IMR-90 (cell line): ENCODE measurements at regions not wholly inside any gene's neighbourhood (a gene's known extent, or its start where the extent isn't known, plus 50 kb on each side); places are given as distances from the start of the nearest gene placed in this dataset.

ENCODE experiments used
- ATAC-seq: fragments of 200-7000 bp; cut with Tn5 transposase; 2 replicates; pipeline ENCODE4 v1.9.1; 2020; ENCODE audit warnings: low read depth, mild to moderate bottlenecking, moderate library complexity
- BruUV-seq: library from RNA; stranded (reverse); fragments of 400-500 nt; replicated peaks from 2 replicates; lab custom pipeline; 2021; lab: Mats Ljungman, UMichigan
- CTCF ChIA-PET: fragments of 300-600 bp; formaldehyde crosslinking; extraction: SDS; loops from one replicate; lab custom pipeline; 2021; ENCODE audit warnings: antibody characterized with exemption; lab: Yijun Ruan, JAX
- POLR2A ChIA-PET: fragments of 300-600 bp; sonication (Branson Sonifier 250); formaldehyde crosslinking; loops from one replicate; lab custom pipeline; 2022; ENCODE audit warnings: antibody characterized with exemption; ENCODE audit not compliant: unreplicated experiment; lab: Charles Lee
- DNase-seq: peaks from one replicate; pipeline ENCODE4 v3.0.0; 2013
- H2AFZ ChIP-seq: replicated peaks from 2 replicates; pipeline ENCODE3; 2013; ENCODE audit warnings: low read length, mild to moderate bottlenecking; ENCODE audit not compliant: poor library complexity
- H2AK5ac ChIP-seq: 2 replicates; pipeline ENCODE4 v1.6.1; 2013; ENCODE audit warnings: low read depth, low read length, inconsistent platforms
- H2AK9ac ChIP-seq: replicated peaks from 2 replicates; pipeline ENCODE3; 2013; ENCODE audit warnings: mild to moderate bottlenecking, low read depth, low read length, moderate library complexity; ENCODE audit not compliant: poor library complexity
- H2BK120ac ChIP-seq: 2 replicates; pipeline ENCODE4 v1.6.1; 2013; ENCODE audit warnings: low read depth, low read length, inconsistent platforms
- H2BK15ac ChIP-seq: 3 replicates; pipeline ENCODE4 v1.6.1; 2013; ENCODE audit warnings: low read depth, low read length, inconsistent platforms
- H2BK20ac ChIP-seq: 2 replicates; pipeline ENCODE4 v1.6.1; 2013; ENCODE audit warnings: low read depth, mild to moderate bottlenecking, inconsistent platforms, low read length, moderate library complexity
- H2BK5ac ChIP-seq: 2 replicates; pipeline ENCODE4 v1.6.1; 2013; ENCODE audit warnings: mild to moderate bottlenecking, low read depth, low read length, inconsistent platforms; ENCODE audit not compliant: poor library complexity, severe bottlenecking
- H3K14ac ChIP-seq: replicated peaks from 2 replicates; pipeline ENCODE4 v1.6.1; 2013; ENCODE audit warnings: low read depth, low read length, inconsistent platforms
- H3K18ac ChIP-seq: 2 replicates; pipeline ENCODE4 v1.6.1; 2013; ENCODE audit warnings: low read depth, low read length, control low read depth
- H3K23ac ChIP-seq: 2 replicates; pipeline ENCODE4 v1.6.1; 2013; ENCODE audit warnings: low read depth, low read length, inconsistent platforms
- H3K27ac ChIP-seq: 2 replicates; pipeline ENCODE4 v1.5.1; 2013; ENCODE audit warnings: mild to moderate bottlenecking, control low read depth, low read length; ENCODE audit not compliant: insufficient read depth
- H3K27me3 ChIP-seq: 2 replicates; pipeline ENCODE4 v1.6.1; 2013; ENCODE audit warnings: low read length; ENCODE audit not compliant: control insufficient read depth, insufficient read depth
- H3K36me3 ChIP-seq: 2 replicates; pipeline ENCODE4 v1.6.1; 2013; ENCODE audit warnings: low read length, mixed read lengths; ENCODE audit not compliant: control insufficient read depth, insufficient read depth
- H3K4ac ChIP-seq: 2 replicates; pipeline ENCODE4 v1.6.1; 2013; ENCODE audit warnings: low read depth, low read length, inconsistent platforms
- H3K4me1 ChIP-seq: 2 replicates; pipeline ENCODE4 v1.6.1; 2013; ENCODE audit warnings: low read length, mixed read lengths; ENCODE audit not compliant: control insufficient read depth, insufficient read depth
- H3K4me2 ChIP-seq: 2 replicates; pipeline ENCODE4 v1.6.1; 2013; ENCODE audit warnings: low read depth, mild to moderate bottlenecking, control low read depth, low read length, moderate library complexity
- H3K4me3 ChIP-seq: 2 replicates; pipeline ENCODE4 v1.5.1; 2013; ENCODE audit warnings: low read depth, mild to moderate bottlenecking, control low read depth, low read length, moderate library complexity; ENCODE audit not compliant: insufficient read depth
- H3K56ac ChIP-seq: 2 replicates; pipeline ENCODE4 v1.6.1; 2013; ENCODE audit warnings: low read length, inconsistent platforms; ENCODE audit not compliant: insufficient read depth; ENCODE audit errors: extremely low read depth
- H3K79me1 ChIP-seq, 2 experiments: 2 replicates each; pipeline ENCODE4 v1.6.1; 2013; ENCODE audit warnings: low read length in 2 of 2, inconsistent platforms in 1 of 2, low read depth in 1 of 2
- H3K9ac ChIP-seq: 2 replicates; pipeline ENCODE4 v1.6.1; 2013; ENCODE audit warnings: low read depth, low read length, control low read depth
- H3K9me1 ChIP-seq: 2 replicates; pipeline ENCODE4 v1.6.1; 2013; ENCODE audit warnings: low read length, inconsistent platforms; ENCODE audit not compliant: insufficient read depth
- H3K9me3 ChIP-seq: 2 replicates; pipeline ENCODE4 v1.6.1; 2013; ENCODE audit warnings: low read length; ENCODE audit not compliant: control insufficient read depth, insufficient read depth
- H4K20me1 ChIP-seq: 2 replicates; pipeline ENCODE4 v1.6.1; 2013; ENCODE audit warnings: low read length, inconsistent platforms; ENCODE audit not compliant: insufficient read depth
- H4K5ac ChIP-seq: 2 replicates; pipeline ENCODE4 v1.6.1; 2013; ENCODE audit warnings: mild to moderate bottlenecking, low read depth, low read length, control low read depth
- H4K8ac ChIP-seq, 2 experiments: 2 replicates each; pipeline ENCODE4 v1.6.1; 2013; ENCODE audit warnings: low read depth in 2 of 2, low read length in 2 of 2, control low read depth in 1 of 2, inconsistent platforms in 1 of 2
- H4K91ac ChIP-seq: 2 replicates; pipeline ENCODE4 v1.6.1; 2013; ENCODE audit warnings: low read depth, low read length, inconsistent platforms; ENCODE audit not compliant: insufficient read depth
- BHLHE40 ChIP-seq: fragments of 150-350 bp; IDR thresholded peaks from 2 replicates; pipeline ENCODE4 v1.6.1; 2016; ENCODE audit warnings: mild to moderate bottlenecking, low read depth, low read length
- CHD1 ChIP-seq: IDR thresholded peaks from 2 replicates; pipeline ENCODE4 v1.6.1; 2012; ENCODE audit warnings: low read depth, low read length, improper control_type of control experiment
- CTCF ChIP-seq: conservative IDR thresholded peaks from 2 replicates; pipeline ENCODE4 v1.5.1; 2012; ENCODE audit warnings: mild to moderate bottlenecking, low read depth, low read length, improper control_type of control experiment
- FOS ChIP-seq: fragments of 150-350 bp; IDR thresholded peaks from 2 replicates; pipeline ENCODE4 v1.6.1; 2016; ENCODE audit warnings: low read depth, low read length
- MXI1 ChIP-seq: IDR thresholded peaks from 2 replicates; pipeline ENCODE4 v1.6.1; 2012; ENCODE audit warnings: low read depth, mild to moderate bottlenecking, low read length, moderate library complexity, borderline replicate concordance
- POLR2A ChIP-seq: IDR thresholded peaks from 2 replicates; pipeline ENCODE4 v1.6.1; 2012; ENCODE audit warnings: mild to moderate bottlenecking, low read depth, low read length
- RFX5 ChIP-seq: IDR thresholded peaks from 2 replicates; pipeline ENCODE4 v1.8.0; 2012; ENCODE audit warnings: low read depth, mild to moderate bottlenecking, low read length, moderate library complexity
- SMC3 ChIP-seq: fragments of 150-350 bp; IDR thresholded peaks from 2 replicates; pipeline ENCODE4 v1.6.1; 2016; ENCODE audit warnings: low read depth, mild to moderate bottlenecking, antibody characterized with exemption, low read length, moderate library complexity
- WGBS, 2 experiments: methylation state at CpG; one replicate each; pipeline versions ENCODE4 v1.1.5 to v1.1.7; 2013; ENCODE audit warnings: missing lambda C conversion rate in 2 of 2; ENCODE audit not compliant: insufficient read length in 1 of 2; ENCODE audit errors: extremely low coverage in 2 of 2; 5-methylcytosine and 5-hydroxymethylcytosine counted together
- dilution Hi-C: fragments of 300-500 bp; cut with HindIII; formaldehyde crosslinking; loops from one replicate; pipeline ENCODE4 v1.14.3; 2018; ENCODE audit warnings: low sequenced_read_pairs; ENCODE audit not compliant: unreplicated experiment
- in situ Hi-C: fragments of 300-500 bp; cut with MboI; formaldehyde crosslinking; loops from 3 replicates; pipeline ENCODE4 v1.14.3; 2019; ENCODE audit warnings: low sequenced_read_pairs, inconsistent platforms, mixed read lengths
- intact Hi-C: fragments of 100-400 bp; cut with micrococcal nuclease; formaldehyde crosslinking; loops from 2 replicates; pipeline ENCODE4 v1.10.0; 2022
- TF ChIP-seq, protein P1 (sequence below): fragments of 150-350 bp; IDR thresholded peaks from 2 replicates; pipeline ENCODE4 v1.6.1; 2017; ENCODE audit warnings: mild to moderate bottlenecking, antibody characterized with exemption, low read length, low read depth

- in situ Hi-C loops, result no loop called here
These were observed 57.5 kb upstream of the CXCR4 start for GRCh38 chr2:136175466-136175865.

More at GRCh38 chr2:136175466-136175865, 57.5 kb upstream of the CXCR4 start:
- intact Hi-C loops (no loop called here), dilution Hi-C loops (no loop called here)
- ChIA-PET CTCF (no interaction called here), POLR2A (no interaction called here)
- Histone ChIP-seq H2AK9ac (no peak overlapping the region), H3K27me3 (no peaks in the 10 kb centered on the region), H2BK15ac (no peak overlapping the region), H2AFZ (no peak overlapping the region), H3K14ac (no peak overlapping the region), H3K4me3 (no peak overlapping the region), H2BK5ac (no peak overlapping the region), H3K23ac (no peak overlapping the region), H3K4me1 (no peaks in the 10 kb centered on the region), H4K8ac (no peak overlapping the region), H3K18ac (no peak overlapping the region), H3K4ac (no peak overlapping the region), H3K9me3 (no peaks in the 10 kb centered on the region), H3K4me2 (no peak overlapping the region), H2BK20ac (no peak overlapping the region), H3K79me1 (no peaks in the 10 kb centered on the region), H4K20me1 (no peaks in the 10 kb centered on the region), H3K9me1 (no peaks in the 10 kb centered on the region), H4K5ac (no peak overlapping the region), H3K9ac (no peak overlapping the region), H2AK5ac (no peak overlapping the region), H2BK120ac (no peak overlapping the region), H3K27ac (no peak overlapping the region), H3K56ac (no peak overlapping the region), H4K91ac (no peak overlapping the region), H3K36me3 (no peaks in the 10 kb centered on the region)
- no TSS peak for BruUV-seq
- WGBS, 2 experiments, result 60% methylated on average over 2 of the region's 5 CpGs; no CpG with 5 or more reads in 1 of the 2 experiments
- DNase-seq (no peak), ATAC-seq (no peak)
- TF ChIP-seq FOS, result no peak
- TF ChIP-seq SMC3, result no peak
- no peak for TF ChIP-seq BHLHE40
- TF ChIP-seq CTCF, result no peak
- no peak for TF ChIP-seq CHD1
- TF ChIP-seq POLR2A, result no peak
- TF ChIP-seq, protein P1, sequence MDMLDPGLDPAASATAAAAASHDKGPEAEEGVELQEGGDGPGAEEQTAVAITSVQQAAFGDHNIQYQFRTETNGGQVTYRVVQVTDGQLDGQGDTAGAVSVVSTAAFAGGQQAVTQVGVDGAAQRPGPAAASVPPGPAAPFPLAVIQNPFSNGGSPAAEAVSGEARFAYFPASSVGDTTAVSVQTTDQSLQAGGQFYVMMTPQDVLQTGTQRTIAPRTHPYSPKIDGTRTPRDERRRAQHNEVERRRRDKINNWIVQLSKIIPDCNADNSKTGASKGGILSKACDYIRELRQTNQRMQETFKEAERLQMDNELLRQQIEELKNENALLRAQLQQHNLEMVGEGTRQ, result no peak
- TF ChIP-seq RFX5, result no peak
- TF ChIP-seq MXI1, result no peak
